ENCODE measurements at regions not wholly inside any gene's neighbourhood (a gene's known extent, or its start where the extent isn't known, plus 50 kb on each side); places are given as distances from the start of the nearest gene placed in this dataset.

DNA sequence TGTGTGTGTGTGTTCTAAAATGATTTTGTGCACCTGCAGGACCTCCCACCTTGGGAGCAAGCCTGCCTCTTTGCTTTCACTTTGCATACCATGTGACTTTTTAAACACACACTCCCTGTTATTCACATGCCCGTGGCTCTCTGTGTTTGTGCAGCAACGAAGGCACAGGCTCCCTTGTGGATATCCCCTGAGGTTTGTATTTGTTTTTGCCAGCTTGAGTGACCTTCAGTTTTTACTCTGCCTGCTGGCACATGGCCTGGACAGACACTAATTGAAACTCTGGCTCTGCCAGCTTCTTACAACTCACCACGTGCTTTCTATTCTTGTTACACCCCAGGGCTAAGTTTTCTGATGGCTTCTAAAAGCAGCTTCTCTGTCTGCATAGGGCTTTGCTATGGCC is 885.8 kb downstream of the SH3BGRL start:
- Histone ChIP-seq H3K9ac (ENCODE audit: low read depth in 2 of 2, low read length in 2 of 2) (no peak overlapping the region), H3K4me1 (no peaks in the 10 kb centered on the region), H3K4me3 (no peak overlapping the region), H3K27me3 (no peaks in the 10 kb centered on the region), H3K36me3 (no peaks in the 10 kb centered on the region), H3K27ac (no peak overlapping the region), H3K9me3 (no peaks in the 10 kb centered on the region)
- intact Hi-C loops (cut with DNase I), result no loop called here
- no peak for DNase-seq
- TF ChIP-seq, protein P1, sequence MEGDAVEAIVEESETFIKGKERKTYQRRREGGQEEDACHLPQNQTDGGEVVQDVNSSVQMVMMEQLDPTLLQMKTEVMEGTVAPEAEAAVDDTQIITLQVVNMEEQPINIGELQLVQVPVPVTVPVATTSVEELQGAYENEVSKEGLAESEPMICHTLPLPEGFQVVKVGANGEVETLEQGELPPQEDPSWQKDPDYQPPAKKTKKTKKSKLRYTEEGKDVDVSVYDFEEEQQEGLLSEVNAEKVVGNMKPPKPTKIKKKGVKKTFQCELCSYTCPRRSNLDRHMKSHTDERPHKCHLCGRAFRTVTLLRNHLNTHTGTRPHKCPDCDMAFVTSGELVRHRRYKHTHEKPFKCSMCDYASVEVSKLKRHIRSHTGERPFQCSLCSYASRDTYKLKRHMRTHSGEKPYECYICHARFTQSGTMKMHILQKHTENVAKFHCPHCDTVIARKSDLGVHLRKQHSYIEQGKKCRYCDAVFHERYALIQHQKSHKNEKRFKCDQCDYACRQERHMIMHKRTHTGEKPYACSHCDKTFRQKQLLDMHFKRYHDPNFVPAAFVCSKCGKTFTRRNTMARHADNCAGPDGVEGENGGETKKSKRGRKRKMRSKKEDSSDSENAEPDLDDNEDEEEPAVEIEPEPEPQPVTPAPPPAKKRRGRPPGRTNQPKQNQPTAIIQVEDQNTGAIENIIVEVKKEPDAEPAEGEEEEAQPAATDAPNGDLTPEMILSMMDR (IDR thresholded peaks at IDR 0.05), result no peak

DNA sequence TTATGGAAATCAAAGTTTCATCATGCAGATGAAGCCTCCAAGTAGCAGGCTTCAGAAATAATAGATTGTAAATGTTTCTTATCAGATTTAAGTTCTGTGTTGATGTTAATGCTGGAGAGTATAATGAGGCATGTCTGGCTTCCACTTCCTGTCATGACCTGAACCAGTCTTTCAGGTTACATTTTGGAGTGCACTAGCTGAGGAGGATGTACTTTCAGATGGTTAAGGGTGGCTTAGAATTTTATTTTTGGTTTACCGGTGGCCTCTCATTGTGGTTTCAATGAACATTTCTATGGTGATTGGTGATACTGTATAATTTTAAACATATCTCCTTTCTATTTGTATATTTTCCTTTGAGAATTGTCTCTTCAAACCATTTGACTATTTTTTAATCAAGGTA is 890.4 kb downstream of the SH3BGRL start:
- Histone ChIP-seq H3K9me3 (no peaks in the 10 kb centered on the region), H3K9ac (ENCODE audit: low read depth in 2 of 2, low read length in 2 of 2) (no peak overlapping the region), H3K4me3 (no peak overlapping the region), H3K36me3 (no peaks in the 10 kb centered on the region), H3K4me1 (no peaks in the 10 kb centered on the region), H3K27ac (no peak overlapping the region), H3K27me3 (no peaks in the 10 kb centered on the region)
- TF ChIP-seq, protein P1 (IDR thresholded peaks at IDR 0.05), result no peak
- intact Hi-C loops (cut with DNase I), result no loop called here
- DNase-seq, result no peak

DNA sequence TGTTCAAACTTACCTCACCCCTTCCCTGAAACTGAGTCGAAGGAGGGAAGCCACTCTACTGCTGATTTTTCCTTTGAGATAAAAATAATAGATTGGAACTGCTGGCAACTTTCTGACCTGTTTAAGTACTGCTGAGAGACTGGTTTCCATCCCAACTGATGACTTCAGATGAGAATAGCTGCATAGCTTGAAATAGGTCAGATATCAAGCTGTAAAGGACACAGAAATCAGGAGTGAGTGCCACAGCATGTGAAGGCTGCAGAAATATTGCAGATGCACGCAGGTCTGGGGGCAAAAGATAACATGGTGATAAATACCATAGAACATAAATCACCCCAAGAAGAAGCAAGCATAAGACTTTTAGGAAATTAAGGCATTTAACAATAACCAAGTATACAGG is 923.2 kb downstream of the SH3BGRL start:
- Histone ChIP-seq H3K27me3 (no peaks in the 10 kb centered on the region), H3K36me3 (no peaks in the 10 kb centered on the region), H3K4me3 (no peak overlapping the region), H3K9me3 (no peaks in the 10 kb centered on the region), H3K27ac (no peak overlapping the region), H3K9ac (ENCODE audit: low read depth in 2 of 2, low read length in 2 of 2) (no peak overlapping the region), H3K4me1 (no peaks in the 10 kb centered on the region)
- intact Hi-C loops (cut with DNase I), result no loop called here
- TF ChIP-seq, protein P1 (IDR thresholded peaks at IDR 0.05), result no peak
- DNase-seq, result no peak

DNA sequence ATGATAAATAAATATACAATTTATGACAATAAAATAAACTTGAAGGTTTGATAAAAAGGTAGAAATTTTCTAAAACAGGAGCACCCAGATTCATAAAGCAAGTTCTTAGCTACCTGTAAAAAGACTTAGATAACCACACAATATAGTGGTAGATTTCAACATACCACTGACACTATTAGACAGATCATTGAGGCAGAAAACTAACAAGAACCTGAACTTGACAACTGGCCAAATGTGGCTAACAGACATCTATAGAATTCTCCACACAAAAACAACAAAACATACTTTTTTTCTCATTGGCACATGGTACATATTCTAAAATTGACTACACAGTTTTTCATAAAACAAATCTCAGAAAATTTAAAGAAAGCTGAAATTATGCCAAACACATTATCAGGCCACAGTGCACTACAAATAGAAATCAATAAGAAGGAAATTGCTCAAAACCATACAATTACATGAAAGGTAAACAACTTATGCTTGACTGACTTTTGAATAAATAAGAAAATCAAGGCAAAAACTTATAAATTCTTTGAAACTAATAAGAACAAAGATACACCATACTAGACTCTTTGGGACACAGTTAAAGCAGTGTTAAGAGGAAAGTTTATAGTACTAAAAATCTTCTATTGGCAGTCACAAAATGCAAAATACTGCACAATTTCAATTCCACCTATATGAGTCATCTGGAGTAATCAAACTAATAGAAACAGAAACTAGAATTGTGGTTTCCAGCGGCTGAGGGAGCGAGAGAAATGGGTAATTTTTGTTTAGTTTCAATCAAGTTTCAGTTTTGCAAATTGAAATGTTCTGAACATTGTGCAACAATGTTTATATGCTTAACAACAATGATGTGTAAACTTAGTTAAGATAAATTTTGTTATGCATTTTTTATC is 925.6 kb downstream of the SH3BGRL start:
- H3K27me3 ChIP-seq, result no peaks in the 10 kb centered on the region
- no peaks in the 10 kb centered on the region for H3K4me1 ChIP-seq
- no peak for DNase-seq
- intact Hi-C loops (cut with DNase I), result no loop called here
- H3K27ac ChIP-seq, result no peak overlapping the region
- no peak overlapping the region for H3K4me3 ChIP-seq
- no peaks in the 10 kb centered on the region for H3K36me3 ChIP-seq
- H3K9me3 ChIP-seq, result no peaks in the 10 kb centered on the region
- H3K9ac ChIP-seq (ENCODE audit: low read depth in 2 of 2, low read length in 2 of 2), result no peak overlapping the region
- TF ChIP-seq, protein P1 (IDR thresholded peaks at IDR 0.05), result no peak

DNA sequence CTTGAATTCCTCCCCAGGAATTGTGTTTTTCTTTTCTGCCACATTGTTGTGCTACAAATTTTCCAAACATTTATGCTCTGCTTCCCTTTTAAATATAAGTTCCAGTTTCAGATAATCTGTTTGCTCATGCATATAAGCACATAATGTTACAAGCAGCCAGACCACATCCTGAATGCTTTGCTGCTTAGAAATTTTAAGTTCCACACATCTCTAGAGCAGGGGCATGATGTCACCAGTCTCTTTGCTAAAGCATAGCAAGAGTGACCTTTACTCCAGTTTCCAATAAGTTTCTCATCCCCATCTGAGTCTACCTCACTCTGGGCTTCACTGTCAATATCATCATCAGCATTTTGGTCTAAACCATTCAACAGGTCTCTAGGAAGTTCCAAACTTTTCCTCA is 932.5 kb downstream of the SH3BGRL start:
- Histone ChIP-seq H3K36me3 (no peaks in the 10 kb centered on the region), H3K4me1 (no peaks in the 10 kb centered on the region), H3K4me3 (no peak overlapping the region), H3K27ac (no peak overlapping the region), H3K9ac (ENCODE audit: low read depth in 2 of 2, low read length in 2 of 2) (no peak overlapping the region), H3K9me3 (no peaks in the 10 kb centered on the region), H3K27me3 (no peaks in the 10 kb centered on the region)
- intact Hi-C loops (cut with DNase I), result no loop called here
- DNase-seq, result no peak
- TF ChIP-seq, protein P1 (IDR thresholded peaks at IDR 0.05), result no peak

All from colonic mucosa (tissue), 4 donors.